ENCODE measurements at regions not wholly inside any gene's neighbourhood (a gene's known extent, or its start where the extent isn't known, plus 50 kb on each side); places are given as distances from the start of the nearest gene placed in this dataset.

DNA sequence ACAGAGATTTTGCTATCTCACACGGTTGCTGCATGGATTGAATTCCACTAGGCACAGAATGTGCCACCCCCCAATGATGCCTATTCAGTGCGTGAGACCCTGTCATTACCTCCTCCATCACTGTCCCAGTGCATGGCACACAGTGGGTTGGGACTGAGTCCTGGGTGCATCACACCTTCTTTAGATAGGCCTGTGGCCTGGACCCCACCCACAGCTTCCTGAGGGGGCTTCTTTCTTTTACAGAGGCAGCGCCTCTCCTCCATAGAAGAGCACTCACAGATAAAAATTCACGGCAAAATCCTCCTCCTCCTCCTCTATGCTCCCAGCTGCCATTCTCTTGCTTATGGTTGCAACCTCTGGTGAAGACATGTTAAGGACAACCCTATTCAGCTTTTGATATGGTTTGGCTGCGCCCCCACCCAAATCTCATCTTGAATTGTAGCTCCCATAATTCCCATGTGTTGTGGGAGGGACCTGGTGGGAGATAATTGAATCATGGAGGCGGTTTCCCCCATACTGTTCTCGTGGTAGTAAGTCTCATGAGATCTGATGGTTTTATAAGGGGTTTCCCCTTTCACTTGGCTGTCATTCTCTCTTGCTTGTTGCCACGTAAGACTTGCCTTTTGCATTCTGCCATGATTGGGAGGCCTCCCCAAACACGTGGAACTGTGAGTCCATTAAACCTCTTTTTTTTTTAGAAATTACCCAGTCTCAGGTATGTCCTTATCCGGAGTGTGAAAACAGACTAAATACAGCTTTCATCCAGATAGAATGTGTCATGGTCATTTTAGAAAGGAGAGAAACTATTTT lies 147.6 kb downstream of the KLF13 start:
- DNase-seq, result no peak

DNA sequence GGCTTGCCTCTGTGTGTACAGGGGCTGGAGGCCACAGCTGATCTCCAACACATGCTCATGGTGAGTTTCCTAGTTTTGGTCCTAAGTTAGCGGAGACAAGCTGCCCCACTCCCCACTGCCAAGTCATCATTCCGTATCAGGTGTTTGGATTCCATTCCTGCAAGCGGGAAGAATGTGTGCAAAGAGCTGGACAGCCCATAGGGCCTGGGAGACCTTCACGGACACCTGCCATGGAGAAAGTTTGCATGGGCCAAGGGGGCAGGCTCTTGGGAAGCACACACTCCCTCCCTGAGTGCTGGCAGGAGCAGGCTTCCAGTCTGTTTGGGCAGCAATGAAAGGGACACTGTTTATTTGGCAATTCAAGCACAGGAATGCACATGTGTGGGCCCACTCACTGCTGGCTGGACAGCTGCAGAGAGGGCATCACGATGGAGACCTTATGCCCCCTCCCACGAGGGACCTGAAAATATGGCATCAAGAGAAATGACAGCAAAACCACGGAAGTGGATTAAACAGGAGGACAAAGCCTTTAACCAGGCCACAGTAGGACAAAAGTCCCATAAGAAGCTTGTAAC lies 149.7 kb downstream of the KLF13 start:
- DNase-seq, result no peak

DNA sequence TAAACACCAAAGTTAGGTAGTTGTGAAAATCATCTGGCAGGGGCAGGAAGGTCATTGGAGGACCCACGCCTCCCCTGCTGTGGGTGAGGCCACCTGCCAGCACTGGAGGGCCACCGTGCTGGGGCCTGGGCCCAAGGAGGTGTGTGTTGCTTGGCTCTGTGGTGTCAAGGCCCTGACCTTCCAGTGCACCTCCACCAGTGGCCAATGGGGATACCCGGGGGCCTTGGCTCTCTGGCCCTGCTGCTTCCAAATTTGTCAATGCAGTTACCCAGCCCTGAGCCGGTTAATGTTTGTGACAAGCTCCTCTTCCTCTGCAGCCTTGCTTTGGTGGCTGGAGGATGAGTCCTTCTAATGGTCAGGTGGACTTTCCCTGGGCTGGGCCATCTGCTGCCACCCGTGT lies 150.2 kb downstream of the KLF13 start:
- DNase-seq, result no peak

DNA sequence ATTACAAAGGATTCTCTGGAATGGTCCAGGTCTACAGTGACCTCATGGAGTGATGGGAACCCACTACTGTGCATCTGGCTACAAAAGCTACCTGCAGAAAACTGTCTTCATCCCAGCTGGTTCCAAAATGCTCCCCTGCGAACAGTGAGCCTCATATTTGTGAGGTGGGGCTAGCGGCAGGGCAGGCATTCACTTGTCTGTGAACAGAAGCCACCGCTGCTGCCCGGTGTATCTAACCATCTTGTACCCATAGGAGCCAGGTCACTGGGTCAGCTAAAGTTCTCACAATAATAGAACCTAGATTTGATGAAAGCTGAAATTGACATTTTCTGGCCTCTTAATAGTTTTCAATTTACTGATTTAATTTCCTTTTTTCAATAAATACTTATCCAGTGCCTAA lies 150.7 kb downstream of the KLF13 start:
- DNase-seq, result no peak

DNA sequence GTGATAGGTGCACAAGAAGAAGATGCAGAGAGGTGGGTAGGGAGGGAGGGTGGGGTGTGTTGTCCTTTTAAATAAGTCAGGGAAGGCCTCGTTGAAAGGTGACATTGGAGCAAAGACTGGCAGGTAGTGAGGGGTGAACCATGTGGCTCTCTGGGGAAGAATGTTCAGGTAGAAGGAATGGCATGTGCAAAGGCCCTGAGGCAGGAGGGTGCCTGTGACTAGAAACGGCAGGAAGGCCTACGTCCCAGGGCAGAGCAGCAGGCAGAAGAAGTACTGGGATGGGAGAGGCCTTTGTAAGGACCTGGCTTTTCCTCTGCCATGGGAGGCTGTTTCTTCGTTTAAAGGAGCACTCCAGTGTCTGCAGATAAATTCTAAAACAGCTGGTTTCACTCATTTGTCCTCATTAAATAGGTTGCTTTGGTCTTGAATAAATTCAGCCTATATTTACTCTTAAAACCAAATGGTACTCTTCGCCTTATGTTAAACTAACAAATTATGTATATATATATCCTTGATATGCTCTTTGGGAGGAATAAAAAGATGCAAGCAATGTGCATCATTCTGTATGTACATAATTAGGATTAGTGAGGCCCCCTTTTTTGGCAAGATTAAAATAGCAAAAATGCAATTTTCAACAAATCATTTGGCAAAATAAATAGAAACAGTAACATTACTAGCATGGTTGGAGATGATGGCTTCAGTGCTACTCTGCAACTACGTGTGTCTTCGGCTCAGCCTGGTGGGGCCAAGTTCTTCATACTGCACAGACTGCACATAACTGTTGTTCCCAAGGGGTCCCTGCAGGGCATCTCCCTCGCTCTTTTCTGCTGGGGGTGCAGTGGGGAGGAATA lies 151.4 kb downstream of the KLF13 start:
- DNase-seq, result no peak

DNA sequence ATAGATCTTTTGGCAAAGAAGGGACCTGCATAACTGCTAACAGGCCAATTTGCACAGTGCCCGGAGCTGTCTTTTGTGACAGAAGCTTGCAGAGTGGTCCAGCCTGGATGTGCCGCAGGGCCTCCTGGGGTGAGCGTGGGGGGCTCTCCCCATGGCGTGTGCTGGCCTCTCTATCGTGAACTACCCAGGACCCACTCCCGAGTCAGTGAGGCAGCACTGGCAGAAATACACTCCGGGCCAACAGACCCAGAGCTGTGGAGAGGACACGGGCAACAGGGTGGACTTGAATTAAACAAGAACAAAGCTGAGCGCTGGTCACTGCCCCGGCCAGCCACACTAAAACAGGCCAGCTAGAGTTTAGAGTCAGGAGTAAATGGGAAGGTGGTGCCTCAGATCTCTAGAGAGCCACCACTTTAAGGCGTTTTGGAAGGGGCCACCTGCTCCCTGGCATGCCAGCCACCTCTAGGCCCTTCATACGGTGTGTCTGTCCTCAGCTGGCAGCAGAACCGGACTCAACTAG lies 152.1 kb downstream of the KLF13 start:
- DNase-seq, result no peak

DNA sequence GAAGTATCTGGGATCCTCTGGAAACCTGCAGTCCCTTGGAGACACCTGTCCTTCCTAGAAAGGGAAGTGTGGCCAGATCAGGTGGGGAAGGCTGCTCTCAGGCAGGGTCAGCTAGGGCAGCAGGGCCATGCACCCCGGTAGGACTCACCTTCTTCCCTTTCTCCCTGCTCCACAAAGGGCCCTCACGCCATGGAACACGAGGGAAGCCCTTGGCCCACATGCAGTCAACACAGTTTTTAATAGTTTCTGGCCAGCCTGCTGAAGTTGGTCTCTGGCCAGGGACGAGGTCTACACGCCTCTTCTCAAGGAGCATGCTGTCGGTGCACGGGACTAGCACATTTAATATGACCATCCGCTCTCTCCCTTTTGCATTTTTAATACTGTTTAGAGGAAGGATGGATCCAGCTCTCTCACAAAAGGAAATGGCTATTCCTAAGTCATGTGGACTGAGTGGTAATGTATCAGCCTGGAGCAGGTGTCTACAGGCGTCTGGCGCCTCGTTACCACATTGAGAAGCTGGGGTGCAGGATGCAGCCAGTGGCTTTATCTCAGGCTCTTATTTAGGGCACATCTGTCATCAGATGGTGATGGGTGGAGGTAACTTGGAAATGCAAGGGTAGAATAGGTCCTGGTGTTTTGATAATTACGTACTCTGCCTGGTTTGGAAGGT lies 153.9 kb downstream of the KLF13 start:
- no peak for DNase-seq

DNA sequence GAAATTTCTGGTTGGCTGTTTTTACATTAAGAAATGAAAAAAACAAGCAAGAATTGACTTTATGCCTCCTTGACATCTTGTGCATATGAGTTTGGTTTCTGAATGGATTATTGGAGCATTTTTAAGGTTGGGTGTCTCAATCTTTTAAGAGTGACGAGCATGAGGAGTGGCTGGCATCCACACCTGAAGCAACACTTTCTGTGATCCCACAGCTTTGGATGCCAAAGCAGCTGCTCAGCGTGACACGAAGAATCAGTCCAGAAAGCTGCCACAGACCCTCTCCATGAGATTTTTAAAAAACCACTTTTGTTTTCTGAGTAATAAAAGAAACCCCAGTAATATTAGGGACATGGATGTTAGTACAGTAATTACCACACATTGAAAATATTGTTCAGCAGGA lies 154.5 kb downstream of the KLF13 start:
- DNase-seq, result no peak

DNA sequence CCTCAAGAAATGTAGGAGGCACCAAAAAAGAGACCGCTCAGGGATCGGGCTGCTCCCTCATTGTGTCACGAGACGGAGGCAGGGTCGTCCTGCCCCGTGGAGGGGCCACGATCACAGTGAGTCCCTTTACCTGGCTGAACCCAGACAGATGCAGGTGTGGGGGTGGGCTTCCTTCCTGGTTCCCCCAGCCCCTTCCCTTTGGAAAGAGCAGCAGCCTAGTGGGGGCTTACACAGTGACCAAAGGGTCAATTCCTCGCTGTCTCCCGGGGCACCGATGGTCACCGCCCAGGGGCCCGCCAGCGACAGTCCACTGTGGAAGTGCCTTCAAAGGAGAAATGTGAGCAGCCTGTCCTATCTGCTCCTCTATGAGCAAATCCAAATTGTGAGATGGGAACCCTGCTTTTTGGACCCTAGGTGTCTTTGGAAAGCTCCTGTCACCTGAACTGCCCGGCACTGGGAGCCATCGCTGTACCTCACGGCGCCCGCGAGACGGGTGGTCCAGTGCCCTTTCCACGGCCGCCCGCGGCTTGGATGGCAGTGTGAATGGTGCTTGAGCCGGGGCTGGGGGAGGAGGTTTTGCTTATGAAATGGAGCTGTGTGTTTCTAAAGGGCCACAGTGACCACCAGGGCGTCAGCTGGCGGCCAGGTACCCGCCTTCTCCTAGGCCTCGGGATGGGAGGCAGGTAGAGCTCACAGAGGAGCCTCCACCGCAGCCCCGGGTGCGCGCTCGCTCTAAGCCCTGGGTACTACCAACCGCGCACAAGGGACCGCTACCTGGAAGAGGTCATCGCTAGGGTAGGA lies 155.7 kb downstream of the KLF13 start:
- no peak for DNase-seq

DNA sequence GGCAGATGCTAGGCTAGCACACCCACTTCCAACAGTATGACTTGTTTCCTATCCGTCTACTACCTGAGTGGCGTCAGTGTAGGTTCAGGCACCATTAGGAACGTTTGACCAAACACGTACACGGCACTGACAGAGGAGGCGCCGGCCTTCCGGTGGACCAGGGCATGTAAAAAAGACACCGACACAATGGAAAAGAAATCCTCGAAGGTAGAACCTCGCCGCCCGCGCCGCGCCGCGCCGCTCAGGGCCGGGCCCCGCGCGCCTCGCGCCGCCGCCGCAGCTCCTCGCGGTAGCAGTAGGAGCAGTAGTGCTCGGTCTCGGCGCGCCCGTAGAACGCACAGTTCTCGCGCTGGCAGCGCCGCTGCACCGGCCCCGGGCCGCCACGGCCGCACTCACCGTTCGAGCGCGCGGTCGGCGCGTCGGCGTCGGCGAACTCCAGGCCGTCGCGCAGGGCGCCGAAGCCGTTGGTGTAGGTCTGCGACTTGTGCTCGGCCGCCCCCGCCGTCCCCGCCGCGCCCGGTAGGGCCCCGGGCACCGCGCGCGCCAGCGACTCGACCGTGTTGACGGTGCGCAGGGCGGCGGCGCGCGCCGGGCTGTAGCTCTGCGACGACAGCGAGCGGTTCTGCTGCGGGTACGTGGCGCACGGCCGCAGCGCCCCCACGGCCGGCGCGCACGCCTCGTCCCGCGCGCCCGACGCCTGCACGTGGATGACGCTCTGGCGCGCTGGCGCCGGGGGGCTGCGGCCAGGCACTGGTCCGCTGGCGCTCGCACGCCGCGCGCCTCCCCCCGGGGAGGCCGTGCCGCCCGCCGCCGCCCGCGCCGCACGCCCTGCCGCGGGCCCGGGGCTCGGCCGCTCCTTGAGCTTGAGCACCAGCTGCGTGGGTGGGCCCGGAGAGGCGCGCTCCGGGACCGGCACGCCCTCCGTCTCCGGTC lies 156.7 kb downstream of the KLF13 start:
- DNase-seq, result peak; percentile 44

DNA sequence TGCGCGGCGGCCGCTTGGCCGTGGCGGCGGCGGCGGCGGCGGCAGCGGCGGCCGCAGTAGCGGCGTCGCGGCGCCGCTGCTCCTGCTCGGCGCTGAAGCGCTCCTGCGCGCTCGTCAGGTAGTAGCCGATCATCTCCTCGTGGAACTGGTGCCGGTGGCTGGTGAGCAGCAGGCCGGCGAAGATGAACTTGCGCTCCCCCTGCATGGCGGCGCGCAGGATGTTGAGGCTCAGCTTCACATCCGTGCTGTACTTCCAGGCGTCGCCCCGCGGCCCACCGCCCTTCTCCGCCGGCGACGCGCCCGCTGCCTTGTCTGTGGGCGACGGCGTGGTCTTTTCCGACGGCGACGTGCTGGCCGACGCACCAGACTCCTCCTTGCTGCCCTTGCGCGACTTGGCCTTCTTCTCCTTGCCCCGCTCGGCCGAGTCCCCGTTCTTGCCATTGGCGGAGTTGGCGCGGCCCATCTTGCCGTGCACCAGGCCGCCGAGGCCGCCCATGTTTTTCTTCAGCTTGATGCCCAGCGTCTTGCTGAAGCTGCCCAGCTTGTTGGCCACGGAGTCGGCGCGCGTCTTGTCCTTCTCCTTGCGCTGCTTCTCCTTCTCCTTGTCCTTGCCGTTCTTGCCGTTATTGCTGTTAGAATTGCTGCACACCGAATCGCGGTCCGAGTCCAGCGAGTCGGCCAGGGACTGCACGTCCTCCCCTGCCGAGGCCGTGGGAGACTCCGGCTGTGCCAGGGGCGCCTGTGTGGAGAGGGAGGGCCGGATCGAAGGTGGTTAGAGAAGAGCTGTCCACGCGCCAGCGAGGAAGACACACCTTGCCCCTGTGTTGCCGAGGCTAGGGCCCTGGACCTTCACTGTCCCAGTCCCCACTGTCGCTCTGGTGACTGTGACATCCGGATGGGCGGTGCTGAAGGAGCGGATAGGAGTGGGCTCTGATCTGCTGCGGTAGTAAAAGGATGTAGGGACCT lies 157.6 kb downstream of the KLF13 start:
- peak; percentile 40 for DNase-seq

DNA sequence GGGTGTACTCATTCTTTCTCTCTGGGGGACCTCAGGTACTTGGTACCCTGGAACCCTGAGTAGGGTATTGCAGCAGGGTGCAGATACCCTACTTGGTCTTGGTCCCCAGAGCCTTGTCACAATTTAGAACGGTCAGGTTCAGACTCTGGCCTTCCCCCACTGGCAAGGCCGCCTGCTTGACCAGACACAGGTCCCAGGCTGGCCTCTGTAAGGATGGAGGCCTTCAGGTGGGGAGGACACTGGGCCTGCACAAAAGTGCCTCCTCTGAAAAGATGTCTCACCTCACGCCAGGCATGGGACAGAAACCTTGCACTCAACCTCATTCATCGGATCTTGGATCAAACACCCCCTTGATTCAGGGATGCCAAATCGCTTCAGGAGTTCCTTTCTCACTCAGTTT lies 158.4 kb downstream of the KLF13 start:
- no peak for DNase-seq

DNA sequence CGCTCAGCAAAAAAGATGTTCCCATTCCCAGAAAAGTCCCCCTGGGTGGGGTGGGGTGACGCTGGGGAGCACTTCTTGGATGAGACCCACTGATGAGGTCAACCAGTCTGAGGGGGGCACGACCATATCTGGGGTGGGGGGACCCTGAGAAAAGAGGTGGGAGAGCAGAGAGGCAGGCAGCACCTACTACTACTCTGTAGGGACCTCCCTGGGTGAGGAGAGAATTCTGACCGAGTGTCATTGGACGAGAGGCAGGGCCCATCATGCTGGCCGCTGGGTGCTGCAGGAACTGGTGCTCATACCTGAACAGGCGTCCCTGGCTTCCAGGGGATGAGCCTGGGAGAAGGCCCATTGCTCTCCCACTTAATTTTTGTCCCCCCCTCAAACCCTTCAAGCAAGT lies 158.8 kb downstream of the KLF13 start:
- no peak for DNase-seq

DNA sequence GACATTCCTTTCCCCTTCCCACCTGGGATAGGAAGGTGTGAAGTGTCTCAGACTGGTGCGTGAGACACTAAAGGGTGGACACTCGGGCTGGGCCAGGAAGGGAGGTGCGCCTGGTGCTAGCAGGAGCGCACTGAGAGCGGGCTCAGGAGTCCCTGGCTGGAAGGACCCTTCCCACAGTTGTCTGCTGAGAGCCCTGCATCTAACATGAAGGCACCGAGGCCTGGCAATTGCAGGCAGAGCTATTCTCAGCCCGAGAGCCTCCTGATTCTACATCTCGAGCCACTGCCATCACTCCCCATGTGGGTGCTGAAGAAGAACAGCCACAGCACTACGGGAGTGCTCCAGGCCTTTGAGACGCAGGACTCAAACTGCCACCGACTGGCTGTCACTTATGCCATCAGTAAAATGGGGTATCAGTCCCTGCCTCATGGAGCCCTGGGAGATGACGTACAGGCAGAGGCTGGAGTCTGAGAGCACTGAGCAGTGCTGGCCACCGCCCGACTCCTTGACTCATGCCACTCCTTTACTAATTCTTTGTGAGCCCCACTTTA lies 159.4 kb downstream of the KLF13 start:
- DNase-seq, result no peak

DNA sequence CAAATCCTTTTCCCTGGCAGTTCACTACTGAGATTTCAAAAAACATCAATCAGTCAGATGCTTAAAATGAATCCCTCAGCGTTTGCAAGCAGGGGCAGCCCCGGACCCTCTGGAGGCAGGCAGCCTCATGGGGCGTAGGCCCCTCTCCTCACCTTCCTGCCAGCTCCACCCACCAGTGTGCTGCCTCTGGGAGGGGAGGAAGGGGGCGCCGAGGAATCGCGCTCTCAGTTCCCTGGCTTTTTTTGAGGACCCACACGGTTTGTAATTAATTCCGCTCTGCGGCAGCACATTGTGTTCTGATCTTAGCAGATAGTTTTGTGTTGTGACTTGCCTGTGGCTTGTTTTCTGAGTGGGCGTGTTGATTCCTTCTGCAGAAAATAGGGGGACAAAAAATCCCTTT lies 159.9 kb downstream of the KLF13 start:
- DNase-seq, result no peak

DNA sequence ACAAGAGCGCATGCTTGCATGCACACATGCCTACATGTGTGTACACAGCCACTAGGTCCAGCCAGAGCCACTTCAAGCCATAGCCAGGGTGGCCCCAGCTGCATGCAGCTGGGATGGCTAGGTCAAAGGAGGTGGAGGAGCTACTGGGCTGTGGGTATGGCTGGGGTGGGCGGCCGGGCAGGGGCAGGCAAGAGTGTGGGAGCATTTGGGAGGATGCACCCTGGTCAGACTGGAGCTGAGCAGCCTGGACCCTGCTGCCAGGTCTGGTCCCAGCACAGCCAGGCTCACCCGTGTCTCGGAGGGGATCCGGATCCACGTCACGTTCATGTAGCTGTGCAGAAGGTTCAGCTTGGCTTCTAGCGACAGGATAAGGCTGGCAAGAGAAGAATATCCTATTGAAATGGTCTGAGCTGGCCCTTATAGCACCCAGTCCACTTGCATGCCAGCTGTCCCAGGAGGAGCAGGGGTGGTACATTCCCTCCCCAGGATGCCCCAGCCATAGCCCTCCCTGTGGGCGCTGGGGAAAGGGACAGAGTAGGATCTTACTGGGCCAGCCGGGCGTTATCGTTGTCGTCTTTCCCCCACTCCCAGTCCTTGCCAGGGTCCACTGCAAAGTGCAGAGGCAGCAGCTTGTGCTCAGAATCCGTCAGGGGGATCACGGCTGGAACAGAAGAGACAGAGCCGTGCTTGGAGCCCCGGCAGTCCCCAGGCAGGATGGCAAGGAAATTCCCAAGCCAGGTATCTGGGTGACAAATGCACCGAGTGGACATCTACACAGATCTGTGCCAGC lies 160.5 kb downstream of the KLF13 start:
- DNase-seq, result no peak

DNA sequence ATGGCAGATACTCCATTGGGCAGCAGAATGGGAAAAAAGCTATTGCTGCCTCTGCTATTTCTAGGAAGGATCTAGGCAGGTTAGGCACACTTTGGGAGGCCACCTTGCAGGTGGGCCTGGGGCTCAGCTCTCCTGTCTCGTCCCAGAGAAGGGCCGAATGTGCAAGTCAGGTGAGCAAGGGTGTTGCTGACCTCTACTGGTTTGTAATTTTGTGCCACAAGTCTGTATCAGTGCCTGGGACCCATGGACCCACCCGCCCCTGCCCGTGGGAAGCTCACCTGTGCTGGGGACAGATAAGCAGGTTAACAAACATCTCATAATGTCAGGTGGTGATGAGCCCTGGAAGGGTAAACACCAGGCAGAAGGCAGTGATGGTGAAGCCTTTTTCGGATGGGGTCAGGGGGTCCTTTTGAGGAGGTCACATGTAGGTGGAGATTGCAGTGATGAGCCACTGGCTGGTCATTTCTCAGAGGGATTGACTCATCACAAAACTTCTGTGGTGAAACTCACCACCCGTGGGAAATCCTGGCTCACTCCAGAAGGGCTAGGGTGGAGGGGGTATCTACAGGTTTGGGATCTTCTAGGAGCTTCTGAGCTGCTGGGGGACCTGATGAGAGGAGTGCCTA lies 161.3 kb downstream of the KLF13 start:
- DNase-seq, result no peak
